GM23338 (cell line): ENCODE measurements at regions not wholly inside any gene's neighbourhood (a gene's known extent, or its start where the extent isn't known, plus 50 kb on each side); places are given as distances from the start of the nearest gene placed in this dataset.

Experiments used
- ATAC-seq: fragments of 200-7000 bp; cut with Tn5 transposase; 3 replicates; pipeline ENCODE4 v1.9.1; 2020
- DNase-seq: peaks from one replicate; pipeline ENCODE4 v3.0.0-alpha.2; 2015; ENCODE audit warnings: low spot score
- H2AFZ ChIP-seq: fragments of 200-600 bp; sonication (generic); 2 replicates; pipeline ENCODE4 v1.8.0; 2016; ENCODE audit warnings: antibody characterized with exemption, mild to moderate bottlenecking, moderate library complexity
- H3F3A ChIP-seq: fragments of 200-600 bp; sonication (generic); replicated peaks from 2 replicates; pipeline ENCODE4 v1.8.0; 2017; ENCODE audit warnings: antibody characterized with exemption, mixed run types, low read depth
- H3K27ac ChIP-seq: fragments of 200-600 bp; sonication (generic); 2 replicates; pipeline ENCODE4 v1.6.1; 2016; ENCODE audit warnings: low read depth
- H3K27me3 ChIP-seq: fragments of 200-600 bp; sonication (generic); 2 replicates; pipeline ENCODE4 v1.8.0; 2016; ENCODE audit warnings: mild to moderate bottlenecking, mixed run types, moderate library complexity; ENCODE audit not compliant: insufficient read depth
- H3K36me3 ChIP-seq: fragments of 200-600 bp; sonication (generic); 2 replicates; pipeline ENCODE4 v1.8.0; 2016; ENCODE audit warnings: mild to moderate bottlenecking; ENCODE audit not compliant: insufficient read depth
- H3K4me1 ChIP-seq: fragments of 200-600 bp; sonication (generic); 2 replicates; pipeline ENCODE4 v1.8.0; 2016; ENCODE audit warnings: mild to moderate bottlenecking, moderate library complexity; ENCODE audit not compliant: insufficient read depth
- H3K4me2 ChIP-seq: fragments of 200-600 bp; sonication (generic); 2 replicates; pipeline ENCODE4 v1.7.1; 2017; ENCODE audit warnings: mixed run types
- H3K4me3 ChIP-seq: fragments of 200-600 bp; sonication (generic); 2 replicates; pipeline ENCODE4 v1.6.1; 2016; ENCODE audit warnings: mixed run types
- H3K79me2 ChIP-seq: fragments of 200-600 bp; sonication (generic); replicated peaks from 2 replicates; pipeline ENCODE4 v1.8.0; 2017; ENCODE audit warnings: mild to moderate bottlenecking; ENCODE audit not compliant: insufficient read depth
- H3K9me2 ChIP-seq: fragments of 200-600 bp; sonication (generic); 2 replicates; pipeline ENCODE4 v1.8.0; 2017; ENCODE audit not compliant: insufficient read depth
- H4K20me1 ChIP-seq: fragments of 200-600 bp; sonication (generic); replicated peaks from 2 replicates; pipeline ENCODE4 v1.8.0; 2017; ENCODE audit warnings: mild to moderate bottlenecking; ENCODE audit not compliant: insufficient read depth
- H3K27ac Mint-ChIP-seq: 2 replicates; pipeline ENCODE4 v1.8.0; 2020; ENCODE audit warnings: inconsistent platforms, mild to moderate bottlenecking, moderate library complexity, mixed read lengths
- H3K27me3 Mint-ChIP-seq: 3 replicates; pipeline ENCODE4 v1.8.0; 2022; ENCODE audit warnings: low read depth, mild to moderate bottlenecking, moderate library complexity, mixed read lengths, inconsistent platforms; ENCODE audit not compliant: insufficient read depth, poor library complexity
- H3K36me3 Mint-ChIP-seq: 3 replicates; pipeline ENCODE4 v1.8.0; 2021; ENCODE audit warnings: low read depth, mild to moderate bottlenecking, inconsistent platforms, moderate library complexity, mixed read lengths
- H3K4me1 Mint-ChIP-seq: 3 replicates; pipeline ENCODE4 v1.8.0; 2020; ENCODE audit warnings: mild to moderate bottlenecking, inconsistent platforms, mixed read lengths
- H3K4me3 Mint-ChIP-seq: 3 replicates; pipeline ENCODE4 v1.8.0; 2021; ENCODE audit warnings: moderate library complexity, mild to moderate bottlenecking, inconsistent platforms, mixed read lengths
- H3K9me3 Mint-ChIP-seq: 3 replicates; pipeline ENCODE4 v1.8.0; 2020; ENCODE audit warnings: moderate library complexity, mild to moderate bottlenecking, inconsistent platforms, mixed read lengths
- CREB1 ChIP-seq: fragments of 250-450 bp; sonication (Bioruptor Pico); IDR thresholded peaks from 2 replicates; pipeline ENCODE4 v1.5.0; 2020; ENCODE audit warnings: low read depth, mild to moderate bottlenecking, moderate library complexity
- CTCF ChIP-seq, 2 experiments: fragments of 200-600 bp in 1 of 2; sonication (generic) in 1 of 2; conservative IDR thresholded peaks; 2 replicates each; pipeline versions ENCODE4 v1.5.1 to v1.6.1; 2016 to 2017; ENCODE audit warnings: antibody characterized with exemption in 2 of 2, low read depth in 2 of 2, mild to moderate bottlenecking in 2 of 2, moderate library complexity in 1 of 2
- ETS1 ChIP-seq: IDR thresholded peaks from 2 replicates; pipeline ENCODE4 v1.6.1; 2016; ENCODE audit warnings: antibody characterized with exemption
- EZH2 ChIP-seq: fragments of 200-600 bp; sonication (generic); IDR thresholded peaks from one replicate; pipeline ENCODE4 v1.8.0; 2017; ENCODE audit warnings: antibody characterized with exemption, mild to moderate bottlenecking, low read depth; ENCODE audit not compliant: unreplicated experiment
- EZH2phosphoT487 ChIP-seq: fragments of 200-600 bp; sonication (generic); IDR thresholded peaks from one replicate; pipeline ENCODE4 v1.8.1; 2018; ENCODE audit warnings: antibody characterized with exemption; ENCODE audit not compliant: unreplicated experiment
- NANOG ChIP-seq: IDR thresholded peaks from 2 replicates; pipeline ENCODE4 v1.6.1; 2016; ENCODE audit warnings: antibody characterized with exemption, borderline replicate concordance
- REST ChIP-seq: IDR thresholded peaks from one replicate; pipeline ENCODE4 v1.6.1; 2018; ENCODE audit warnings: antibody characterized with exemption; ENCODE audit not compliant: unreplicated experiment
- ZNF114 ChIP-seq: fragments of 250-450 bp; sonication (Bioruptor Pico); IDR thresholded peaks from 2 replicates; pipeline ENCODE4 v1.5.0; 2020; ENCODE audit warnings: mild to moderate bottlenecking, moderate library complexity
- ZNF331 ChIP-seq: fragments of 250-450 bp; sonication (Bioruptor Pico); IDR thresholded peaks from 2 replicates; pipeline ENCODE4 v1.5.0; 2020; ENCODE audit warnings: low read depth, mild to moderate bottlenecking, moderate library complexity
- ZNF462 ChIP-seq: fragments of 250-450 bp; sonication (Bioruptor Pico); IDR thresholded peaks from 2 replicates; pipeline ENCODE4 v1.5.0; 2020; ENCODE audit warnings: mild to moderate bottlenecking, moderate library complexity

GRCh38 chr11:46181387-46181786 lies 60.1 kb upstream of the PHF21A start:
- DNase-seq (no peak), ATAC-seq (no peak)
- Histone ChIP-seq H3K4me2 (no peak overlapping the region), H3K27me3 (no peaks in the 10 kb centered on the region), H3K27ac (no peak overlapping the region), H3K36me3 (no peaks in the 10 kb centered on the region), H2AFZ (0 out of 2 replicates have a peak overlapping the region, but pooled peaks have one; percentile 4), H4K20me1 (no peaks in the 10 kb centered on the region), H3F3A (no peaks in the 10 kb centered on the region), H3K4me1 (no peaks in the 10 kb centered on the region), H3K79me2 (no peaks in the 10 kb centered on the region), H3K4me3 (no peak overlapping the region), H3K9me2 (no peaks in the 10 kb centered on the region; the same call in 1 of the 2 replicates)
- Mint-ChIP-seq H3K27ac (no peak overlapping the region), H3K36me3 (no peaks in the 10 kb centered on the region; the same call in 2 of the 3 replicates), H3K4me1 (no peaks in the 10 kb centered on the region), H3K4me3 (no peak overlapping the region), H3K27me3 (peaks cover 6% of the 10 kb centered on the region), H3K9me3 (no peaks in the 10 kb centered on the region)
- TF ChIP-seq ZNF114 (CRISPR knock-in tag) (no peak), ZNF331 (CRISPR knock-in tag) (no peak), EZH2phosphoT487 (no peak), EZH2 (no peak), CREB1 (no peak)

GRCh38 chr11:46180736-46181135 lies 59.5 kb upstream of the PHF21A start:
- Mint-ChIP-seq H3K4me3 (no peak overlapping the region), H3K9me3 (no peaks in the 10 kb centered on the region), H3K27ac (no peak overlapping the region), H3K4me1 (no peaks in the 10 kb centered on the region), H3K27me3 (peaks cover 6% of the 10 kb centered on the region), H3K36me3 (no peaks in the 10 kb centered on the region; the same call in 2 of the 3 replicates)
- DNase-seq (no peak), ATAC-seq (no peak)
- no peak overlapping the region for H3K27ac ChIP-seq
- H3K9me2 ChIP-seq, result no peaks in the 10 kb centered on the region; the same call in 1 of the 2 replicates
- H4K20me1 ChIP-seq, result no peaks in the 10 kb centered on the region
- H3F3A ChIP-seq, result no peaks in the 10 kb centered on the region
- H3K79me2 ChIP-seq, result no peaks in the 10 kb centered on the region
- no peak overlapping the region for H3K4me2 ChIP-seq
- H3K4me1 ChIP-seq, result no peaks in the 10 kb centered on the region
- H3K4me3 ChIP-seq, result no peak overlapping the region
- no peak overlapping the region for H2AFZ ChIP-seq
- no peaks in the 10 kb centered on the region for H3K27me3 ChIP-seq
- no peaks in the 10 kb centered on the region for H3K36me3 ChIP-seq
- no peak for TF ChIP-seq CTCF (conservative IDR thresholded peaks at IDR 0.05; ENCODE audit: low read depth in 2 of 2)
- no peak for TF ChIP-seq ZNF462 (CRISPR knock-in tag)
- TF ChIP-seq NANOG, result no peak
- TF ChIP-seq ETS1, result no peak
- TF ChIP-seq REST, result no peak
